ENCODE measurements at regions not wholly inside any gene's neighbourhood (a gene's known extent, or its start where the extent isn't known, plus 50 kb on each side); places are given as distances from the start of the nearest gene placed in this dataset.

GRCh38 chr4:23213198-23213597 is 520.5 kb downstream of the GBA3 start:
- TF ChIP-seq CTCF (conservative IDR thresholded peaks at IDR 0.05; ENCODE audit: low read length): no peak
- TF ChIP-seq EZH2phosphoT487 (IDR thresholded peaks at IDR 0.05; ENCODE audit: borderline replicate concordance): no peak
